ENCODE measurements at regions not wholly inside any gene's neighbourhood (a gene's known extent, or its start where the extent isn't known, plus 50 kb on each side); places are given as distances from the start of the nearest gene placed in this dataset.

- no peak for ATAC-seq
- TF ChIP-seq SNAI2 (CRISPR knock-in tag; IDR thresholded peaks at IDR 0.05), result no peak
- no peak for TF ChIP-seq ESRRG (CRISPR knock-in tag; IDR thresholded peaks at IDR 0.05)
- no peak for TF ChIP-seq GLIS3 (CRISPR knock-in tag; IDR thresholded peaks at IDR 0.05)
- no peak for TF ChIP-seq ZFP30 (CRISPR knock-in tag; IDR thresholded peaks at IDR 0.05)
- TF ChIP-seq ZNF8 (CRISPR knock-in tag; IDR thresholded peaks at IDR 0.05), result no peak
- no peak for TF ChIP-seq CSDC2 (CRISPR knock-in tag; IDR thresholded peaks at IDR 0.05)
- no peak for TF ChIP-seq OSR1 (CRISPR knock-in tag; IDR thresholded peaks at IDR 0.05)
Observed at GRCh38 chr3:102643546-102643945, 208.7 kb downstream of the ZPLD1 start.

GRCh38 chr3:102646557-102646956, 211.7 kb downstream of the ZPLD1 start:
- TF ChIP-seq PPARA (CRISPR knock-in tag; IDR thresholded peaks at IDR 0.05; ENCODE audit: borderline replicate concordance) (no peak), TCF4 (CRISPR knock-in tag; IDR thresholded peaks at IDR 0.05; ENCODE audit: borderline replicate concordance) (no peak), ZNF70 (CRISPR knock-in tag; IDR thresholded peaks at IDR 0.05) (no peak), ESRRG (CRISPR knock-in tag; IDR thresholded peaks at IDR 0.05) (no peak), OSR1 (CRISPR knock-in tag; IDR thresholded peaks at IDR 0.05) (no peak), ISL1 (CRISPR knock-in tag; IDR thresholded peaks at IDR 0.05) (no peak), POU6F1 (CRISPR knock-in tag; IDR thresholded peaks at IDR 0.05; ENCODE audit: borderline replicate concordance, low read depth) (no peak), ZFP3 (CRISPR knock-in tag; IDR thresholded peaks at IDR 0.05) (no peak), ZNF8 (CRISPR knock-in tag; IDR thresholded peaks at IDR 0.05) (no peak)
- no peak for ATAC-seq

- ATAC-seq, result no peak
- TF ChIP-seq ARNTL (CRISPR knock-in tag; IDR thresholded peaks at IDR 0.05; ENCODE audit: borderline replicate concordance, low read depth) (no peak), ZNF8 (CRISPR knock-in tag; IDR thresholded peaks at IDR 0.05) (no peak), CSDC2 (CRISPR knock-in tag; IDR thresholded peaks at IDR 0.05) (no peak), GLIS3 (CRISPR knock-in tag; IDR thresholded peaks at IDR 0.05) (no peak), ZFP30 (CRISPR knock-in tag; IDR thresholded peaks at IDR 0.05) (no peak), ZNF565 (CRISPR knock-in tag; conservative IDR thresholded peaks at IDR 0.05; ENCODE audit: low read depth) (no peak), RARB (CRISPR knock-in tag; IDR thresholded peaks at IDR 0.05) (no peak), TOX (CRISPR knock-in tag; IDR thresholded peaks at IDR 0.05; ENCODE audit: borderline replicate concordance) (no peak)
- TF ChIP-seq, protein P1, sequence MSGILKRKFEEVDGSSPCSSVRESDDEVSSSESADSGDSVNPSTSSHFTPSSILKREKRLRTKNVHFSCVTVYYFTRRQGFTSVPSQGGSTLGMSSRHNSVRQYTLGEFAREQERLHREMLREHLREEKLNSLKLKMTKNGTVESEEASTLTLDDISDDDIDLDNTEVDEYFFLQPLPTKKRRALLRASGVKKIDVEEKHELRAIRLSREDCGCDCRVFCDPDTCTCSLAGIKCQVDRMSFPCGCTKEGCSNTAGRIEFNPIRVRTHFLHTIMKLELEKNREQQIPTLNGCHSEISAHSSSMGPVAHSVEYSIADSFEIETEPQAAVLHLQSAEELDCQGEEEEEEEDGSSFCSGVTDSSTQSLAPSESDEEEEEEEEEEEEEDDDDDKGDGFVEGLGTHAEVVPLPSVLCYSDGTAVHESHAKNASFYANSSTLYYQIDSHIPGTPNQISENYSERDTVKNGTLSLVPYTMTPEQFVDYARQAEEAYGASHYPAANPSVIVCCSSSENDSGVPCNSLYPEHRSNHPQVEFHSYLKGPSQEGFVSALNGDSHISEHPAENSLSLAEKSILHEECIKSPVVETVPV (CRISPR knock-in tag; IDR thresholded peaks at IDR 0.05), result no peak
- TF ChIP-seq, protein P2, sequence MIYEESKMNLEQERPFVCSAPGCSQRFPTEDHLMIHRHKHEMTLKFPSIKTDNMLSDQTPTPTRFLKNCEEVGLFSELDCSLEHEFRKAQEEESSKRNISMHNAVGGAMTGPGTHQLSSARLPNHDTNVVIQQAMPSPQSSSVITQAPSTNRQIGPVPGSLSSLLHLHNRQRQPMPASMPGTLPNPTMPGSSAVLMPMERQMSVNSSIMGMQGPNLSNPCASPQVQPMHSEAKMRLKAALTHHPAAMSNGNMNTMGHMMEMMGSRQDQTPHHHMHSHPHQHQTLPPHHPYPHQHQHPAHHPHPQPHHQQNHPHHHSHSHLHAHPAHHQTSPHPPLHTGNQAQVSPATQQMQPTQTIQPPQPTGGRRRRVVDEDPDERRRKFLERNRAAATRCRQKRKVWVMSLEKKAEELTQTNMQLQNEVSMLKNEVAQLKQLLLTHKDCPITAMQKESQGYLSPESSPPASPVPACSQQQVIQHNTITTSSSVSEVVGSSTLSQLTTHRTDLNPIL (CRISPR knock-in tag; IDR thresholded peaks at IDR 0.05; ENCODE audit: low read depth), result no peak
- TF ChIP-seq, protein P3, sequence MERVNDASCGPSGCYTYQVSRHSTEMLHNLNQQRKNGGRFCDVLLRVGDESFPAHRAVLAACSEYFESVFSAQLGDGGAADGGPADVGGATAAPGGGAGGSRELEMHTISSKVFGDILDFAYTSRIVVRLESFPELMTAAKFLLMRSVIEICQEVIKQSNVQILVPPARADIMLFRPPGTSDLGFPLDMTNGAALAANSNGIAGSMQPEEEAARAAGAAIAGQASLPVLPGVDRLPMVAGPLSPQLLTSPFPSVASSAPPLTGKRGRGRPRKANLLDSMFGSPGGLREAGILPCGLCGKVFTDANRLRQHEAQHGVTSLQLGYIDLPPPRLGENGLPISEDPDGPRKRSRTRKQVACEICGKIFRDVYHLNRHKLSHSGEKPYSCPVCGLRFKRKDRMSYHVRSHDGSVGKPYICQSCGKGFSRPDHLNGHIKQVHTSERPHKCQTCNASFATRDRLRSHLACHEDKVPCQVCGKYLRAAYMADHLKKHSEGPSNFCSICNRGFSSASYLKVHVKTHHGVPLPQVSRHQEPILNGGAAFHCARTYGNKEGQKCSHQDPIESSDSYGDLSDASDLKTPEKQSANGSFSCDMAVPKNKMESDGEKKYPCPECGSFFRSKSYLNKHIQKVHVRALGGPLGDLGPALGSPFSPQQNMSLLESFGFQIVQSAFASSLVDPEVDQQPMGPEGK (CRISPR knock-in tag; IDR thresholded peaks at IDR 0.05; ENCODE audit: borderline replicate concordance), result no peak
Observed at GRCh38 chr3:102660653-102661052, 225.8 kb downstream of the ZPLD1 start.

DNA sequence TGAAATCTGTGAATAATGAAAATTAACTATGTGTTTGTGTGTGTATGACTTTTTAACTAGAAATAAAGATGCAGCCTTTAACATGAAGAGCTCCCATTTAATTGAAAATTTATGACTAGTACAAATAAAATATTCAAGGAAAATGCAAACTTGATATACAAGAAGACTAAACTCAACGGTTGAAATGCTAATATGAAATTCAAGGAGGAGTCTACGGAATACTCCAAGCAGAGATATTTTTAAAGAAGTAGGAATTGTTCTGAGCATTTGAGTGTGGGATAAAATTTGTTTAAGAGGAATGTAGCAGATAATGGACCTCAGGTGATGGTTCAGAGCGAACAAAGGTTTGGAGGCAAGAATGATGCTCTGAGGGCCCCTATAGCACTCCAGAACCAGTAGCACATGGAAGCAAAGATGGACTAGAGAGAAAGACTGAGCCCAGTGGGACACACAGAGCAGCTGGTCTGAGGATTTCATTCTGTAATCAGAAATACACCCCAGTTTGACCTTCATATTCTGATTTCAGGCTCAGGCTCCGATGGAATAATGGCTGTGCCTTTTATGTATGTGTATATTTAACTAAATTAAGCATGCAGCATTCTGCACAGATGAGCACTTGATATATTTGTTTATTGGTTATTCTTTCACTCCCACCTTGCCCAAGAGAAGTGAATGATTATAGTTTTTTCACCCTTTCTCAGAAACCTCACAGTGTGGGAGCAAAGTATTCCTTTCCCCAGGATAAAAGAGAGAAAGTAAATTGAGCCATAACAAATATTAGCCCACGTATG, 227.1 kb downstream of the ZPLD1 start:
- no peak for ATAC-seq
- TF ChIP-seq CSDC2 (CRISPR knock-in tag; IDR thresholded peaks at IDR 0.05) (no peak), BACH2 (CRISPR knock-in tag; IDR thresholded peaks at IDR 0.05; ENCODE audit: borderline replicate concordance) (no peak), ZNF565 (CRISPR knock-in tag; conservative IDR thresholded peaks at IDR 0.05; ENCODE audit: low read depth) (no peak), RARB (CRISPR knock-in tag; IDR thresholded peaks at IDR 0.05) (no peak), ARNTL (CRISPR knock-in tag; IDR thresholded peaks at IDR 0.05; ENCODE audit: borderline replicate concordance, low read depth) (no peak), ESRRG (CRISPR knock-in tag; IDR thresholded peaks at IDR 0.05) (no peak), ZFP30 (CRISPR knock-in tag; IDR thresholded peaks at IDR 0.05) (no peak), ZNF70 (CRISPR knock-in tag; IDR thresholded peaks at IDR 0.05) (no peak), ZFP3 (CRISPR knock-in tag; IDR thresholded peaks at IDR 0.05) (no peak), SNAI2 (CRISPR knock-in tag; IDR thresholded peaks at IDR 0.05) (no peak), TOX (CRISPR knock-in tag; IDR thresholded peaks at IDR 0.05; ENCODE audit: borderline replicate concordance) (no peak)
- TF ChIP-seq, protein P1 (CRISPR knock-in tag; IDR thresholded peaks at IDR 0.05), result no peak
- TF ChIP-seq, protein P3 (CRISPR knock-in tag; IDR thresholded peaks at IDR 0.05; ENCODE audit: borderline replicate concordance), result no peak
